Activated naive CD8-positive, alpha-beta T cell treated with anti-CD3 and anti-CD28 coated beads, Interleukin-2, amount 10 ng/mL, durations not matched to agents 7 days and 5 days (primary cell): ENCODE measurements at regions not wholly inside any gene's neighbourhood (a gene's known extent, or its start where the extent isn't known, plus 50 kb on each side); places are given as distances from the start of the nearest gene placed in this dataset.

Source experiments
- ATAC-seq: fragments of 150-1000 bp; cut with Tn5 transposase; one replicate; pipeline ENCODE4 v1.10.0; 2021; ENCODE audit warnings: low read depth, moderate library complexity
- POLR2A ChIA-PET: fragments of 350-600 bp; sonication (Branson Sonifier 250); formaldehyde crosslinking; loops from one replicate; lab custom pipeline; 2021; ENCODE audit warnings: antibody characterized with exemption; lab: Charles Lee
- DNase-seq: peaks from one replicate; pipeline ENCODE4 v3.0.0; 2021
- H3K27ac Mint-ChIP-seq: one replicate; pipeline ENCODE4 v1.8.0; 2022; ENCODE audit warnings: mild to moderate bottlenecking, mixed read lengths
- H3K27me3 Mint-ChIP-seq: one replicate; pipeline ENCODE4 v1.8.0; 2022; ENCODE audit warnings: mild to moderate bottlenecking, moderate library complexity, mixed read lengths
- H3K36me3 Mint-ChIP-seq: one replicate; pipeline ENCODE4 v1.8.0; 2021; ENCODE audit warnings: mild to moderate bottlenecking, mixed read lengths
- H3K4me1 Mint-ChIP-seq: one replicate; pipeline ENCODE4 v1.8.0; 2021; ENCODE audit warnings: mixed read lengths
- H3K4me3 Mint-ChIP-seq: one replicate; pipeline ENCODE4 v1.8.0; 2022; ENCODE audit warnings: mild to moderate bottlenecking, moderate library complexity, mixed read lengths
- H3K9me3 Mint-ChIP-seq: one replicate; pipeline ENCODE4 v1.8.0; 2021; ENCODE audit warnings: mixed read lengths

- POLR2A ChIA-PET = no interaction called here
- H3K27me3 Mint-ChIP-seq = no peaks in the 10 kb centered on the region
- DNase-seq = no peak
These were observed 66.7 kb upstream of the FAM20C start for GRCh38 chr7:125661-126060.

GRCh38 chr7:126368-126767 lies 66.0 kb upstream of the FAM20C start:
- POLR2A ChIA-PET = no interaction called here
- no peaks in the 10 kb centered on the region for H3K36me3 Mint-ChIP-seq
- no peak overlapping the region for H3K4me3 Mint-ChIP-seq
- DNase-seq (no peak), ATAC-seq (no peak)
- H3K9me3 Mint-ChIP-seq = no peaks in the 10 kb centered on the region
- no peaks in the 10 kb centered on the region for H3K4me1 Mint-ChIP-seq
- H3K27ac Mint-ChIP-seq = no peak overlapping the region
- no peaks in the 10 kb centered on the region for H3K27me3 Mint-ChIP-seq

More at GRCh38 chr7:125661-126060, 66.7 kb upstream of the FAM20C start:
- no peak for ATAC-seq
- Mint-ChIP-seq H3K27ac (no peak overlapping the region), H3K4me3 (no peak overlapping the region), H3K36me3 (no peaks in the 10 kb centered on the region), H3K9me3 (no peaks in the 10 kb centered on the region), H3K4me1 (no peaks in the 10 kb centered on the region)

GRCh38 chr7:127064-127598 lies 65.2 kb upstream of the FAM20C start:
- H3K4me1 Mint-ChIP-seq = no peaks in the 10 kb centered on the region
- no peak overlapping the region for H3K4me3 Mint-ChIP-seq
- no peaks in the 10 kb centered on the region for H3K27me3 Mint-ChIP-seq
- DNase-seq (no peak), ATAC-seq (no peak)
- POLR2A ChIA-PET = no interaction called here
- no peaks in the 10 kb centered on the region for H3K36me3 Mint-ChIP-seq
- no peak overlapping the region for H3K27ac Mint-ChIP-seq
- no peaks in the 10 kb centered on the region for H3K9me3 Mint-ChIP-seq

GRCh38 chr7:128171-129080 lies 63.9 kb upstream of the FAM20C start:
- ATAC-seq = no peak
- no peak for DNase-seq
- no peak overlapping the region for H3K4me3 Mint-ChIP-seq
- POLR2A ChIA-PET = no interaction called here
- no peaks in the 10 kb centered on the region for H3K36me3 Mint-ChIP-seq
- H3K27me3 Mint-ChIP-seq = no peaks in the 10 kb centered on the region
- no peaks in the 10 kb centered on the region for H3K9me3 Mint-ChIP-seq
- no peak overlapping the region for H3K27ac Mint-ChIP-seq
- no peaks in the 10 kb centered on the region for H3K4me1 Mint-ChIP-seq

GRCh38 chr7:129366-130221 lies 62.8 kb upstream of the FAM20C start:
- Mint-ChIP-seq H3K36me3 (no peaks in the 10 kb centered on the region), H3K27ac (no peak overlapping the region), H3K4me3 (no peak overlapping the region), H3K9me3 (no peaks in the 10 kb centered on the region), H3K4me1 (no peaks in the 10 kb centered on the region), H3K27me3 (no peaks in the 10 kb centered on the region)
- DNase-seq = no peak
- POLR2A ChIA-PET = no interaction called here
- no peak for ATAC-seq

GRCh38 chr7:130222-130572 lies 62.2 kb upstream of the FAM20C start:
- H3K27me3 Mint-ChIP-seq = no peaks in the 10 kb centered on the region
- POLR2A ChIA-PET = no interaction called here
- H3K9me3 Mint-ChIP-seq = no peaks in the 10 kb centered on the region
- no peak overlapping the region for H3K4me3 Mint-ChIP-seq
- DNase-seq = no peak
- ATAC-seq = no peak
- H3K4me1 Mint-ChIP-seq = no peaks in the 10 kb centered on the region
- H3K36me3 Mint-ChIP-seq = no peaks in the 10 kb centered on the region
- H3K27ac Mint-ChIP-seq = no peak overlapping the region

GRCh38 chr7:130875-131780 lies 61.2 kb upstream of the FAM20C start:
- no peak overlapping the region for H3K4me3 Mint-ChIP-seq

GRCh38 chr7:131781-132482 lies 60.4 kb upstream of the FAM20C start:
- H3K4me1 Mint-ChIP-seq = no peaks in the 10 kb centered on the region
- ATAC-seq = no peak
- POLR2A ChIA-PET = no interaction called here
- no peak overlapping the region for H3K4me3 Mint-ChIP-seq
- peaks cover 1% of the 10 kb centered on the region for H3K27me3 Mint-ChIP-seq
- no peaks in the 10 kb centered on the region for H3K9me3 Mint-ChIP-seq
- DNase-seq = no peak
- H3K36me3 Mint-ChIP-seq = no peaks in the 10 kb centered on the region
- no peak overlapping the region for H3K27ac Mint-ChIP-seq

More at GRCh38 chr7:130875-131780, 61.2 kb upstream of the FAM20C start:
- Mint-ChIP-seq H3K9me3 (no peaks in the 10 kb centered on the region), H3K27ac (no peak overlapping the region), H3K4me1 (no peaks in the 10 kb centered on the region), H3K36me3 (no peaks in the 10 kb centered on the region), H3K27me3 (no peaks in the 10 kb centered on the region)
- DNase-seq (no peak), ATAC-seq (no peak)
- POLR2A ChIA-PET = no interaction called here

GRCh38 chr7:132899-133298 lies 59.5 kb upstream of the FAM20C start:
- no peaks in the 10 kb centered on the region for H3K4me1 Mint-ChIP-seq
- DNase-seq (no peak), ATAC-seq (no peak)
- H3K4me3 Mint-ChIP-seq = no peak overlapping the region
- H3K36me3 Mint-ChIP-seq = no peaks in the 10 kb centered on the region
- POLR2A ChIA-PET = no interaction called here
- H3K9me3 Mint-ChIP-seq = no peaks in the 10 kb centered on the region
- H3K27me3 Mint-ChIP-seq = peaks cover 3% of the 10 kb centered on the region
- no peak overlapping the region for H3K27ac Mint-ChIP-seq

GRCh38 chr7:133470-133869 lies 58.9 kb upstream of the FAM20C start:
- POLR2A ChIA-PET = no interaction called here
- H3K27ac Mint-ChIP-seq = no peak overlapping the region
- H3K4me1 Mint-ChIP-seq = no peaks in the 10 kb centered on the region
- DNase-seq = no peak
- ATAC-seq = no peak
- H3K4me3 Mint-ChIP-seq = no peak overlapping the region
- peaks cover 3% of the 10 kb centered on the region for H3K27me3 Mint-ChIP-seq
- H3K36me3 Mint-ChIP-seq = no peaks in the 10 kb centered on the region
- H3K9me3 Mint-ChIP-seq = no peaks in the 10 kb centered on the region

- Mint-ChIP-seq H3K4me3 (no peak overlapping the region), H3K9me3 (no peaks in the 10 kb centered on the region), H3K36me3 (no peaks in the 10 kb centered on the region), H3K27ac (no peak overlapping the region), H3K27me3 (peaks cover 3% of the 10 kb centered on the region), H3K4me1 (no peaks in the 10 kb centered on the region)
- no peak for DNase-seq
- POLR2A ChIA-PET = no interaction called here
- no peak for ATAC-seq
These were observed 58.3 kb upstream of the FAM20C start for GRCh38 chr7:134029-134428.

GRCh38 chr7:134561-135256 lies 57.7 kb upstream of the FAM20C start:
- ATAC-seq = no peak
- Mint-ChIP-seq H3K4me1 (no peaks in the 10 kb centered on the region), H3K4me3 (no peak overlapping the region), H3K27ac (no peak overlapping the region), H3K36me3 (no peaks in the 10 kb centered on the region), H3K27me3 (peaks cover 3% of the 10 kb centered on the region), H3K9me3 (no peaks in the 10 kb centered on the region)
- no peak for DNase-seq
- POLR2A ChIA-PET = no interaction called here
